OCI-LY7 (cell line): ENCODE measurements at regions not wholly inside any gene's neighbourhood (a gene's known extent, or its start where the extent isn't known, plus 50 kb on each side); places are given as distances from the start of the nearest gene placed in this dataset.

ENCODE experiments used
- BruUV-seq: library from RNA; stranded (reverse); fragments of 400-500 nt; replicated peaks from 2 replicates; lab custom pipeline; 2021; lab: Mats Ljungman, UMichigan
- CTCF ChIA-PET: fragments of 300-600 bp; sonication (Branson Sonifier 250); formaldehyde crosslinking; loops from one replicate; lab custom pipeline; 2022; ENCODE audit warnings: antibody characterized with exemption; ENCODE audit not compliant: unreplicated experiment; lab: Charles Lee
- POLR2A ChIA-PET: fragments of 300-600 bp; sonication (Branson Sonifier 250); formaldehyde crosslinking; loops from one replicate; lab custom pipeline; 2022; ENCODE audit warnings: antibody characterized with exemption; lab: Charles Lee
- DNase-seq: peaks from one replicate; pipeline ENCODE4 v3.0.0-alpha.2; 2015; ENCODE audit warnings: low spot score
- H2AFZ ChIP-seq: fragments of 200-600 bp; sonication (generic), shearing (Covaris generic); 2 replicates; pipeline ENCODE4 v1.6.1; 2014; ENCODE audit warnings: mild to moderate bottlenecking, antibody characterized with exemption, low read length, moderate library complexity
- H3K27ac ChIP-seq: fragments of 200-600 bp; sonication (generic); 2 replicates; pipeline ENCODE4 v1.5.1; 2014; ENCODE audit warnings: mixed run types, low read depth, mild to moderate bottlenecking, moderate library complexity, low read length, inconsistent platforms; ENCODE audit not compliant: poor library complexity, severe bottlenecking
- H3K36me3 ChIP-seq: fragments of 200-600 bp; sonication (generic); 2 replicates; pipeline ENCODE4 v1.6.1; 2014; ENCODE audit warnings: mild to moderate bottlenecking, antibody characterized with exemption, low read length, moderate library complexity, mixed read lengths; ENCODE audit not compliant: insufficient read depth
- H3K4me1 ChIP-seq: fragments of 200-600 bp; sonication (generic); 2 replicates; pipeline ENCODE4 v1.5.1; 2014; ENCODE audit warnings: mild to moderate bottlenecking, low read length; ENCODE audit not compliant: insufficient read depth, poor library complexity, severe bottlenecking
- H3K4me2 ChIP-seq: fragments of 200-600 bp; sonication (generic); 2 replicates; pipeline ENCODE4 v1.6.1; 2014; ENCODE audit warnings: mild to moderate bottlenecking, low read length
- H3K4me3 ChIP-seq: fragments of 200-600 bp; sonication (generic); 2 replicates; pipeline ENCODE4 v1.5.1; 2014; ENCODE audit warnings: mild to moderate bottlenecking, low read depth, low read length; ENCODE audit not compliant: poor library complexity, severe bottlenecking
- H3K79me2 ChIP-seq: fragments of 200-600 bp; sonication (generic); 2 replicates; pipeline ENCODE4 v1.6.1; 2016; ENCODE audit warnings: low read depth, mild to moderate bottlenecking, low read length, moderate library complexity, mixed read lengths; ENCODE audit not compliant: insufficient read depth
- H3K9me2 ChIP-seq: fragments of 200-600 bp; sonication (generic); 2 replicates; pipeline ENCODE4 v1.6.1; 2016; ENCODE audit warnings: mild to moderate bottlenecking, low read length, mixed read lengths; ENCODE audit not compliant: insufficient read depth
- H3K9me3 ChIP-seq: fragments of 200-600 bp; sonication (generic); 2 replicates; pipeline ENCODE4 v1.6.1; 2014; ENCODE audit warnings: mild to moderate bottlenecking, mixed run types, low read length, mixed read lengths
- H4K20me1 ChIP-seq: fragments of 200-600 bp; sonication (generic); 2 replicates; pipeline ENCODE4 v1.6.1; 2014; ENCODE audit warnings: mild to moderate bottlenecking, antibody characterized with exemption, low read length, moderate library complexity, mixed read lengths; ENCODE audit not compliant: insufficient read depth
- CTCF ChIP-seq: fragments of 200-600 bp; sonication (generic); conservative IDR thresholded peaks from 2 replicates; pipeline ENCODE4 v1.5.1; 2014; ENCODE audit warnings: mild to moderate bottlenecking, antibody characterized with exemption, low read length, moderate library complexity, mixed read lengths
- EZH2phosphoT487 ChIP-seq: fragments of 200-600 bp; sonication (generic); IDR thresholded peaks from 2 replicates; pipeline ENCODE4 v1.6.1; 2018; ENCODE audit warnings: low read depth, borderline replicate concordance, mild to moderate bottlenecking, mixed run types, antibody characterized with exemption, low read length, moderate library complexity, mixed read lengths
- intact Hi-C: fragments of 100-400 bp; cut with micrococcal nuclease; formaldehyde crosslinking; loops from one replicate; pipeline ENCODE4 v1.10.0; 2022; ENCODE audit not compliant: unreplicated experiment

DNA sequence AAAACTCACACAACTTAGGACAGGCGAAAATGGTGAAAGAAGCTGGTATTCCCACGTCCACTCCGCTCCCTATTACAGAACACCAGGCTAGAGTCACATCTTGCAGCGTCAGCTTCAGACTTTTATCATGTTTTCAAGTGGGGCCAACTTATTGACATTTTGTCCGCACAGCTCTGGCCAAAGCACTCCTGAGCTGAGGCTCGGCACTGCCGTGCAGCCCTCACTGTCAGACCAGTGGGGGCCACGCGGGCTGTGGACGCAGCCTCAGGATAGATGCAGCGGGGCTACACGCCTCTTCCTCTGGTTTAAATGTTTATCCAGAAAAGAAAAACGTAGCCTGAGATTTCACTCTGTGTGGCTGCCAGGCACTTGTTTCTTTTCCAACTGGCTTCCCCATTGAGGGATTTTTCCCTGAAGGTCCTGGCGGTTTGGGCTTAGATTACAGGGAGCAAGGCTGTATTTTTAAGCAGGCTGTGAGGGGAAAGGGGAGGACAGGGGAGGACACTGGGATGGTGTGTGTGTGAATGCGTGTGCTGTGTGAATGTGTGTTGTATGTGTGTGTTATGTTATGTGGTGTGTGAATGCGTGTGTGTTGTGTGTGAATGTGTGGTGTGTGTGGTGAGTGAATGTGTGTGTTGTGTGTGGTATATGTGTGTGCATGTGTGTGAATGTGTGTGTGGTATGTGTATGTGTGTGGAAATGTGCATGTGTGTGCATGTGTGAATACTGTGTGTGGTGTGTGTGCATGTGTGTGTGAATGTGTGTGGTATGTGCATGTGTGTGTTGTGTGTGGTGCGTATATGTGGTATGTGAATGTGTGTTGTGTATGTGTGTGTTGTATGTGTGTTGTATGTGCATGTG is 267.6 kb downstream of the DCDC2C start:
- intact Hi-C loops, result no loop called here
- no peak for DNase-seq
- Histone ChIP-seq H3K9me3 (no peaks in the 10 kb centered on the region), H3K4me2 (no peak overlapping the region), H3K4me3 (no peak overlapping the region), H3K27ac (no peak overlapping the region), H3K36me3 (no peaks in the 10 kb centered on the region), H3K4me1 (no peaks in the 10 kb centered on the region), H3K9me2 (no peaks in the 10 kb centered on the region), H2AFZ (no peak overlapping the region), H3K79me2 (no peaks in the 10 kb centered on the region), H4K20me1 (no peaks in the 10 kb centered on the region)
- TF ChIP-seq CTCF (no peak), EZH2phosphoT487 (no peak)
- ChIA-PET CTCF (interaction anchor here (0.9 kb wide), 1 partner anchor 10 kb away, joined by 3 read pairs; no protein-coding TSS in a partner anchor), POLR2A (no interaction called here)
- BruUV-seq, result no TSS peak

DNA sequence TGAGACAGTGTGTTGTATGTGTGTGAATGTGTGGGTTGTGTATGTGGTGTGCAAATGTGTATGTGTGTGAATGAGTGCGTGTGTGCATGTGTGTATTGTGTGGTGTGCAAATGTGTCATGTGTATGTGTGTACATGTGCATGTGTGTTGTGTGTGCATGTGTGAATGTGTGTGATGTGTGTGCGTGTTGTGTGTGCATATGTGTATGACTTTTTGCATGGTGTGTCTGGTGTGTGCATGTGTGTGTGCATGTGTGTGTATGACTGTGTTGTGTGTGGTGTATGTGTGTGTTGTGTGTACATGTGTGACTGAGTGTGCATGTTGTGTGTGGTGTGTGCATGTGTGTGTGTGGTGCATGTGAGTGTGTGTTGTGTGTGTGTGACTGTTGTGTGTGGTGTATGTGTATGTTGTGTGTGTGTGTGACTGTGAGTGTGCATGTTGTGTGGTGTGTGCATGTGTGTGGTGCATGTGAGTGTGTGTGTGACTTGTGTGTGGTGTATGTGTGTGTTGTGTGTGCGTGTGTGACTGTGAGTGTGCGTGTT is 268.3 kb downstream of the DCDC2C start:
- intact Hi-C loops, result no loop called here
- no TSS peak for BruUV-seq
- POLR2A ChIA-PET, result no interaction called here
- TF ChIP-seq EZH2phosphoT487 (no peak), CTCF (no peak)
- Histone ChIP-seq H3K79me2 (no peaks in the 10 kb centered on the region), H3K9me2 (no peaks in the 10 kb centered on the region), H3K4me1 (no peaks in the 10 kb centered on the region), H3K9me3 (no peaks in the 10 kb centered on the region), H4K20me1 (no peaks in the 10 kb centered on the region), H3K27ac (no peak overlapping the region), H3K4me3 (no peak overlapping the region), H3K36me3 (no peaks in the 10 kb centered on the region), H2AFZ (no peak overlapping the region), H3K4me2 (no peak overlapping the region)
- DNase-seq, result no peak
- CTCF ChIA-PET, result no interaction called here

- Histone ChIP-seq H3K9me3 (no peaks in the 10 kb centered on the region), H2AFZ (no peak overlapping the region), H3K36me3 (no peaks in the 10 kb centered on the region), H3K9me2 (no peaks in the 10 kb centered on the region), H3K4me2 (no peak overlapping the region), H4K20me1 (no peaks in the 10 kb centered on the region), H3K4me1 (no peaks in the 10 kb centered on the region), H3K4me3 (no peak overlapping the region), H3K79me2 (no peaks in the 10 kb centered on the region), H3K27ac (no peak overlapping the region)
- DNase-seq, result no peak
- ChIA-PET CTCF (no interaction called here), POLR2A (no interaction called here)
- no TSS peak for BruUV-seq
- intact Hi-C loops, result no loop called here
- no peak for TF ChIP-seq EZH2phosphoT487
- no peak for TF ChIP-seq CTCF
Observed at GRCh38 chr2:3972377-3972776, 269.0 kb downstream of the DCDC2C start.
